ENCODE measurements at regions not wholly inside any gene's neighbourhood (a gene's known extent, or its start where the extent isn't known, plus 50 kb on each side); places are given as distances from the start of the nearest gene placed in this dataset.
A peak's percentile ranks its signal among the peaks of the same experiment; 100 is the strongest.

DNA sequence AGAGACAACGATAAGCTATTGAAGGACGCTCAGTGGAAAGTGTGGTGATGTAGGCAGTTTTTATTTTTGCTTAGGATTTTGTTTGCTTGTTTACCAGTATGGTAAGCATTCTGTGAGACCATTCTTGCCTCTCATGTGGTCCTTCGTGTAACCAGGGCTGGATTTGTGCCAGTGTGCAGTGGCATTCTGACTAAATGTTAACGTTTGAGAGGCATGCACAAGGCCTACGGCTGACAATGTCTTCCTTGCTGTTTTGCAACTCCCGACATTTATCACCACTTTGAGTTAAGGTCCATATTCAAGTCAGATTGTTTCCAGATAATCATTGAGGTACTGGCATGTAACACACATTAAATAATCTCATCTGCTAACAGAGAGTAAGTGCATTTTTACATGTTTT lies 102.3 kb upstream of the BCAT1 start:
- peak overlapping the region; percentile 37; the same call in 1 of the 2 replicates for H2AFZ ChIP-seq (ENCODE audit: low read length)
- ChIA-PET CTCF (ENCODE audit: unreplicated experiment) (interaction anchor here (1.2 to 1.4 kb wide), 2 partner anchors 10 to 54 kb away, joined by 4 read pairs; no protein-coding TSS in a partner anchor), POLR2A (interaction anchor here (0.7 to 13.9 kb wide), 15 partner anchors 11 to 165 kb away, joined by 3 to 911 read pairs (median 7); no protein-coding TSS in a partner anchor)
- TF ChIP-seq, protein P1, sequence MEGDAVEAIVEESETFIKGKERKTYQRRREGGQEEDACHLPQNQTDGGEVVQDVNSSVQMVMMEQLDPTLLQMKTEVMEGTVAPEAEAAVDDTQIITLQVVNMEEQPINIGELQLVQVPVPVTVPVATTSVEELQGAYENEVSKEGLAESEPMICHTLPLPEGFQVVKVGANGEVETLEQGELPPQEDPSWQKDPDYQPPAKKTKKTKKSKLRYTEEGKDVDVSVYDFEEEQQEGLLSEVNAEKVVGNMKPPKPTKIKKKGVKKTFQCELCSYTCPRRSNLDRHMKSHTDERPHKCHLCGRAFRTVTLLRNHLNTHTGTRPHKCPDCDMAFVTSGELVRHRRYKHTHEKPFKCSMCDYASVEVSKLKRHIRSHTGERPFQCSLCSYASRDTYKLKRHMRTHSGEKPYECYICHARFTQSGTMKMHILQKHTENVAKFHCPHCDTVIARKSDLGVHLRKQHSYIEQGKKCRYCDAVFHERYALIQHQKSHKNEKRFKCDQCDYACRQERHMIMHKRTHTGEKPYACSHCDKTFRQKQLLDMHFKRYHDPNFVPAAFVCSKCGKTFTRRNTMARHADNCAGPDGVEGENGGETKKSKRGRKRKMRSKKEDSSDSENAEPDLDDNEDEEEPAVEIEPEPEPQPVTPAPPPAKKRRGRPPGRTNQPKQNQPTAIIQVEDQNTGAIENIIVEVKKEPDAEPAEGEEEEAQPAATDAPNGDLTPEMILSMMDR (conservative IDR thresholded peaks at IDR 0.05; ENCODE audit: low read length), result no peak
- TF ChIP-seq EZH2phosphoT487 (IDR thresholded peaks at IDR 0.05; ENCODE audit: borderline replicate concordance, low read depth, low read length), result no peak
- peak overlapping the region; percentile 94 for H3K27ac ChIP-seq (ENCODE audit: low read depth, low read length, poor library complexity, severe bottlenecking)
- H4K20me1 ChIP-seq (ENCODE audit: insufficient read depth, low read length), result no peaks in the 10 kb centered on the region
- intact Hi-C loops (cut with micrococcal nuclease; ENCODE audit: unreplicated experiment), result no loop called here
- H3K9me3 ChIP-seq (ENCODE audit: low read length), result peaks cover 17% of the 10 kb centered on the region
- peak overlapping the region; percentile 90 for H3K4me3 ChIP-seq (ENCODE audit: low read depth, low read length, poor library complexity, severe bottlenecking)
- H3K36me3 ChIP-seq (ENCODE audit: insufficient read depth, low read length), result peaks cover 50% of the 10 kb centered on the region
- H3K4me2 ChIP-seq (ENCODE audit: low read length), result peak overlapping the region; percentile 77
- DNase-seq (ENCODE audit: low spot score), result no peak
- peaks cover 21% of the 10 kb centered on the region for H3K4me1 ChIP-seq (ENCODE audit: insufficient read depth, low read length, poor library complexity, severe bottlenecking)
- no peaks in the 10 kb centered on the region for H3K9me2 ChIP-seq (ENCODE audit: insufficient read depth, low read length)
- TSS peak; percentile 83 for BruUV-seq (replicated peaks)
- H3K79me2 ChIP-seq (ENCODE audit: insufficient read depth, low read depth, low read length), result peaks cover 54% of the 10 kb centered on the region

DNA sequence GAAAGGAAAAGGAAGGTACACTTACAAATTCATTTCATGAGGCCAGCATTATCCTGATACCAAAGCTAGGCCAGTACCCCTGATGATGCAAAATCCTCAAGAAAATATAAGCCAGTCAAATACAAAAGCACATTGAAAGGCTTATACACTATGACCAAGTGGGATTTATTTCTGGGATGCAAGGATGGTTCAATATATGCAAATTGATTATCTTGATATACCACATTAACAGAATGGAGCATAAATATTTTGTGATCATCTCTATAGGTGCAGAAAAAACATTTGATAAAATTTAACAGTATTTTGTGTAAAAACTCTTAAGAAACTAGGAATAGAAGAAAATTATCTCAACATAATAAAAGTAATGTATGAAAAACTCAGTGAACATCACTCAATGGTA lies 97.0 kb upstream of the BCAT1 start:
- Histone ChIP-seq H4K20me1 (ENCODE audit: insufficient read depth, low read length) (no peaks in the 10 kb centered on the region), H3K27ac (ENCODE audit: low read depth, low read length, poor library complexity, severe bottlenecking) (no peak overlapping the region), H3K9me3 (ENCODE audit: low read length) (peaks cover 37% of the 10 kb centered on the region), H3K4me3 (ENCODE audit: low read depth, low read length, poor library complexity, severe bottlenecking) (no peak overlapping the region), H3K9me2 (ENCODE audit: insufficient read depth, low read length) (no peaks in the 10 kb centered on the region), H3K4me1 (ENCODE audit: insufficient read depth, low read length, poor library complexity, severe bottlenecking) (peaks cover 10% of the 10 kb centered on the region), H3K36me3 (ENCODE audit: insufficient read depth, low read length) (peaks cover 55% of the 10 kb centered on the region), H2AFZ (ENCODE audit: low read length) (no peak overlapping the region), H3K79me2 (ENCODE audit: insufficient read depth, low read depth, low read length) (peaks cover 6% of the 10 kb centered on the region; the same call in 1 of the 2 replicates), H3K4me2 (ENCODE audit: low read length) (no peak overlapping the region)
- POLR2A ChIA-PET, result no interaction called here
- DNase-seq (ENCODE audit: low spot score), result no peak
- BruUV-seq (replicated peaks), result no TSS peak
- no peak for TF ChIP-seq EZH2phosphoT487 (IDR thresholded peaks at IDR 0.05; ENCODE audit: borderline replicate concordance, low read depth, low read length)
- TF ChIP-seq, protein P1 (conservative IDR thresholded peaks at IDR 0.05; ENCODE audit: low read length), result no peak
- intact Hi-C loops (cut with micrococcal nuclease; ENCODE audit: unreplicated experiment), result no loop called here
- CTCF ChIA-PET (ENCODE audit: unreplicated experiment), result no interaction called here

- no peaks in the 10 kb centered on the region for H4K20me1 ChIP-seq (ENCODE audit: insufficient read depth, low read length)
- H3K9me3 ChIP-seq (ENCODE audit: low read length), result peaks cover 21% of the 10 kb centered on the region
- no peak overlapping the region for H3K4me2 ChIP-seq (ENCODE audit: low read length)
- intact Hi-C loops (cut with micrococcal nuclease; ENCODE audit: unreplicated experiment), result no loop called here
- CTCF ChIA-PET (ENCODE audit: unreplicated experiment), result interaction anchor here (1.0 kb wide), 1 partner anchor 12 kb away, joined by 3 read pairs; no protein-coding TSS in a partner anchor
- no peak for TF ChIP-seq EZH2phosphoT487 (IDR thresholded peaks at IDR 0.05; ENCODE audit: borderline replicate concordance, low read depth, low read length)
- TF ChIP-seq, protein P1 (conservative IDR thresholded peaks at IDR 0.05; ENCODE audit: low read length), result no peak
- no peaks in the 10 kb centered on the region for H3K9me2 ChIP-seq (ENCODE audit: insufficient read depth, low read length)
- H3K4me3 ChIP-seq (ENCODE audit: low read depth, low read length, poor library complexity, severe bottlenecking), result no peak overlapping the region
- peaks cover 46% of the 10 kb centered on the region for H3K36me3 ChIP-seq (ENCODE audit: insufficient read depth, low read length)
- DNase-seq (ENCODE audit: low spot score), result no peak
- H3K27ac ChIP-seq (ENCODE audit: low read depth, low read length, poor library complexity, severe bottlenecking), result no peak overlapping the region
- POLR2A ChIA-PET, result interaction anchor here (0.7 to 8.6 kb wide), 5 partner anchors 11 to 44 kb away, joined by 3 to 63 read pairs (median 15); a partner anchor contains a TSS
- no TSS peak for BruUV-seq (replicated peaks)
- no peaks in the 10 kb centered on the region for H3K79me2 ChIP-seq (ENCODE audit: insufficient read depth, low read depth, low read length)
- H2AFZ ChIP-seq (ENCODE audit: low read length), result no peak overlapping the region
- no peaks in the 10 kb centered on the region for H3K4me1 ChIP-seq (ENCODE audit: insufficient read depth, low read length, poor library complexity, severe bottlenecking)
Observed at GRCh38 chr12:25041006-25041741, 92.3 kb upstream of the BCAT1 start.
